Upper lobe of right lung (tissue), 1 donor: ENCODE measurements at regions not wholly inside any gene's neighbourhood (a gene's known extent, or its start where the extent isn't known, plus 50 kb on each side); places are given as distances from the start of the nearest gene placed in this dataset.

Experiments used
- ATAC-seq: fragments of 200-7000 bp; cut with Tn5 transposase; one replicate; pipeline ENCODE4 v1.9.1; 2020; ENCODE audit warnings: mild to moderate bottlenecking, moderate library complexity
- DNase-seq: peaks from one replicate; pipeline ENCODE4 v3.0.0-alpha.2; 2020
- H3K27ac ChIP-seq: fragments of 200-600 bp; one replicate; pipeline ENCODE4 v1.8.0; 2022
- H3K27me3 ChIP-seq: fragments of 200-600 bp; one replicate; pipeline ENCODE4 v1.8.0; 2022; ENCODE audit warnings: mild to moderate bottlenecking
- H3K36me3 ChIP-seq: fragments of 200-600 bp; one replicate; pipeline ENCODE4 v1.8.0; 2022
- H3K4me1 ChIP-seq: fragments of 200-600 bp; one replicate; pipeline ENCODE4 v1.8.0; 2022
- H3K4me3 ChIP-seq: fragments of 200-600 bp; one replicate; pipeline ENCODE4 v1.8.0; 2022; ENCODE audit warnings: mild to moderate bottlenecking
- H3K9me3 ChIP-seq: fragments of 200-600 bp; one replicate; pipeline ENCODE4 v1.8.0; 2022
- intact Hi-C: fragments of 100-400 bp; cut with DNase I; formaldehyde crosslinking; loops from one replicate; pipeline ENCODE4 v1.11.0; 2022
- TF ChIP-seq, protein P1 (sequence below): fragments of 200-600 bp; IDR thresholded peaks from one replicate; pipeline ENCODE4 v1.8.0; 2022; ENCODE audit warnings: antibody characterized with exemption
- donor health status: DM: no; HTN: yes; CAD: no; lungs with severe emphysema.

DNA sequence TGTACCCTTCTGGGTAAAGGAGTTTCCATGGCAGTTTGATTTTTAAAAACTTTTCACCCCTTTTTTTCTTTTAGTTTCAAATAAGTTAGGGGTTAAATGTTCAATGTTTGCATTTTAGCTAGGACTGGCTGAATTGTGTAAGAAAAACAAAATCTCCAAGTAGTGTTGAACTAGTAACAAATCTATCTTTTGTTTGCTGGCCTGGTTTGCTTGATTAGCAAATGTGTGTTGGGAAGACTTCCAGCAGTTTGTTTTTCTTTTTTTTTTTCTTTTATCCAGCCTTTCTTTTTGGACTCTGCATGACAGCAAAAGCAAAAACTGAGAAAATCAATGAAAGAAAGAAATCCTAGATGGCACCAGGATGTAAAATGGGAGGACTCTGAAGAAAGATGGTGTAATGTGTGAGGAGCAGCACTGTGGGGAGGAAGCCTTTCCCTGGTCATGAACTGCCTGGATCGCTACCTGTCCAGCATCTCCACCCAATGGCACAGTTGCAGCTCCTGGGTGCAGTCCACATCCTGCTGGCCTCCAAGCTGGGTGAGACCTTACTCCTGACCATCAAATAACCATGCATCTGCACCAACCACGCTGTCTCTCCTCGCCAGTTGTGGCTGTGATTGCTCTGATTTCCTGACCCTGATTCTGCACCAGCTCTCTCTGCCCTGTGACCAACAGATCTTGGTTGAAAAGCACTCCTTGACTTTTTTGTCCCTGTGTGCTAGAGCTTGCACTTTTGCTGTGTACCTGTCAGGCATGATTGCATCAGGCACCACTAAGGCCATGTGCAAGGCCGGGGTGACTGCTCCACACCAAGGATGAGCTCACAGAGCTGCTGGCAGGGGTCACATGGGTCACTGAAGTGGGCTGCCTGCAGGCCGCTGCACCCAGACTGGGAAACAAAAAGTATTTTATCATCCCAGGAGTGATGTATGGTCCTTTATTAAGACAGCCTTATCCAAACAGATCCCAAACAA is 71.2 kb upstream of the ZNF236 start:
- TF ChIP-seq, protein P1, sequence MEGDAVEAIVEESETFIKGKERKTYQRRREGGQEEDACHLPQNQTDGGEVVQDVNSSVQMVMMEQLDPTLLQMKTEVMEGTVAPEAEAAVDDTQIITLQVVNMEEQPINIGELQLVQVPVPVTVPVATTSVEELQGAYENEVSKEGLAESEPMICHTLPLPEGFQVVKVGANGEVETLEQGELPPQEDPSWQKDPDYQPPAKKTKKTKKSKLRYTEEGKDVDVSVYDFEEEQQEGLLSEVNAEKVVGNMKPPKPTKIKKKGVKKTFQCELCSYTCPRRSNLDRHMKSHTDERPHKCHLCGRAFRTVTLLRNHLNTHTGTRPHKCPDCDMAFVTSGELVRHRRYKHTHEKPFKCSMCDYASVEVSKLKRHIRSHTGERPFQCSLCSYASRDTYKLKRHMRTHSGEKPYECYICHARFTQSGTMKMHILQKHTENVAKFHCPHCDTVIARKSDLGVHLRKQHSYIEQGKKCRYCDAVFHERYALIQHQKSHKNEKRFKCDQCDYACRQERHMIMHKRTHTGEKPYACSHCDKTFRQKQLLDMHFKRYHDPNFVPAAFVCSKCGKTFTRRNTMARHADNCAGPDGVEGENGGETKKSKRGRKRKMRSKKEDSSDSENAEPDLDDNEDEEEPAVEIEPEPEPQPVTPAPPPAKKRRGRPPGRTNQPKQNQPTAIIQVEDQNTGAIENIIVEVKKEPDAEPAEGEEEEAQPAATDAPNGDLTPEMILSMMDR: no peak
- Histone ChIP-seq H3K4me3 (no peak overlapping the region), H3K36me3 (no peaks in the 10 kb centered on the region), H3K27ac (no peak overlapping the region), H3K4me1 (no peaks in the 10 kb centered on the region), H3K9me3 (peaks cover 13% of the 10 kb centered on the region), H3K27me3 (no peaks in the 10 kb centered on the region)
- DNase-seq: no peak
- ATAC-seq: no peak
- intact Hi-C loops: no loop called here

DNA sequence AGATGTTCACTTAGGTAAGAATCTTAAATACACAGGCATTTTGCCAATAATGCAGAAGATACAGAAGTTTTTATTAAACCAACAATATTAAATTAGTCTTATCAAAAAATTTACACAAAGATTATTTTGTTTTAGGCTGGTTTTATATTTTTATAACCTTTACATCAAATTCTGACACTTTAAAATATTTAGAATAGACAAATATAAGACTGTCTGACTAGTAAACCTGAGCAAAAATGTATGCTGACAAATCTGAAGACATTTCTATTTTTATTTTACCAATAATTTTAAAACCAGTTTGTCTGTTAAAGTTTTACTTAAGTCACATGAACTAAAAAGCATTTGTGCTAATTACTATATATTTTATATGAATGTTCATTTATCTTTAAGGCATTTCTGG is 72.1 kb upstream of the ZNF236 start:
- Histone ChIP-seq H3K36me3 (no peaks in the 10 kb centered on the region), H3K9me3 (peaks cover 13% of the 10 kb centered on the region), H3K4me1 (no peaks in the 10 kb centered on the region), H3K4me3 (no peak overlapping the region), H3K27me3 (no peaks in the 10 kb centered on the region), H3K27ac (no peak overlapping the region)
- DNase-seq (no peak), ATAC-seq (no peak)
- TF ChIP-seq, protein P1: no peak
- intact Hi-C loops: no loop called here

DNA sequence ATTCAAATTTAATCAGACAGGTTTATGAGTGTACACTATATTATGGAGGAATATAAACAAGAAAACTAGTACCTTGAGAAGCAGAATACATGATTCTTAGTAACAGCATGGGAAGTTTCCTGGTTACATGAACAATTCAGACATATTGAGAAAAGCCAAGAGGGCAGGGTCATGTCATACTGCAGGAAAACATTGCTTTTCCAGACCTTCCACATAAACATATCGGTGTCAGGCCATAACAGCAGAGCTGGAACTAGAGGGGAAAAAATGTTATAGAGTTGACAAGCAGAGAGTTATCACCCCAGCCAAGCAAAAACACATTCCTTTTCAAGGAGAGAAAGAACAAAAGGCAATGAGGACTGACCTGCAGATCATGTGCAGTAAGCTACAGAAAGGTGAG is 74.7 kb upstream of the ZNF236 start:
- peaks cover 13% of the 10 kb centered on the region for H3K9me3 ChIP-seq
- ATAC-seq: no peak
- no peaks in the 10 kb centered on the region for H3K36me3 ChIP-seq
- H3K4me3 ChIP-seq: no peak overlapping the region
- intact Hi-C loops: no loop called here
- no peak for DNase-seq
- TF ChIP-seq, protein P1: no peak
- no peaks in the 10 kb centered on the region for H3K4me1 ChIP-seq
- no peaks in the 10 kb centered on the region for H3K27me3 ChIP-seq
- no peak overlapping the region for H3K27ac ChIP-seq

DNA sequence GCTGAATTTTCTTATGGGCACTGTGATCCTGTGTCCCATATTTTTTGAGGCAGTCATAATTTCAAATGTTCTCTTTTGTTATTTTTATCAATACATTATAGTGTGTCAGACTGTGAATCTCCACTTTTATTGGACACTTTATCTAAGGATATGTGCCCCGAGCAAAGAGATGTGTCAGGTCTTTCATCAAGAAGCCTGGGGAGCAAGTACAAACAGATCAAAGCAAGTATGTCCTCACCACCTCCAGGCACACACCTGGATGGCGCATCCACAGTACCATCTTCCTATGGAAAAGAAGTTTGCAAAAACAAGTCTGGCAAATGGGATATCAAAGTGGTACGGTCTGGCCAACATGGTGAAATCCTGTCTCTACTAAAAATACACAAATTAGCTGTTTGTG is 81.0 kb upstream of the ZNF236 start:
- TF ChIP-seq, protein P1: no peak
- Histone ChIP-seq H3K4me1 (no peaks in the 10 kb centered on the region), H3K27ac (no peak overlapping the region), H3K9me3 (no peaks in the 10 kb centered on the region), H3K4me3 (no peak overlapping the region), H3K27me3 (no peaks in the 10 kb centered on the region), H3K36me3 (no peaks in the 10 kb centered on the region)
- intact Hi-C loops: no loop called here
- DNase-seq (no peak), ATAC-seq (no peak)

DNA sequence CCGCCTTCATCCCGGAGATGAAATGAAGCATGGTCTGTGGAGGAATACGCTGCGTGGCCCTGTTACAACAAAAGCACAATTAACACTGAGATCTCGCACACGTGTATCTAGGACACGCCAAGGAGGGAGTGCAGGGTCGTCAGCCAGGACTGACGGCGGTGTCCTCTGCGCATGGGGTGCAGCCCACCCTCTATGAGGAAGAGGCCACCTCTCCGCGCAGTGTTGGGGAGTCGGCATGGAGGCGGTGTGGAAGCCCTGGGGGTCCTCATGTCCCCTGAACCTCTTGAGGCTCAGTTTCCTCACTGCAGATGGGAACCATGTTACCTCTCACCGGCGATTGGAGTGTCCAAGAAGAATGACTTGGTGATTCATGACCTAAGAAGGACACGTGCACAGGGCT is 86.0 kb upstream of the ZNF236 start:
- intact Hi-C loops: no loop called here
- TF ChIP-seq, protein P1: no peak
- Histone ChIP-seq H3K9me3 (no peaks in the 10 kb centered on the region), H3K27me3 (no peaks in the 10 kb centered on the region), H3K4me1 (no peaks in the 10 kb centered on the region), H3K27ac (no peak overlapping the region), H3K4me3 (no peak overlapping the region), H3K36me3 (no peaks in the 10 kb centered on the region)
- DNase-seq (no peak), ATAC-seq (no peak)
